HG03378 (cell line): ENCODE measurements at regions not wholly inside any gene's neighbourhood (a gene's known extent, or its start where the extent isn't known, plus 50 kb on each side); places are given as distances from the start of the nearest gene placed in this dataset.
"Not testable (repeated sequence)": the region's sequence is repeated elsewhere in the genome, so short reads cannot be mapped to it uniquely, and the experiment has no call there.

Source experiments
- ATAC-seq: cut with Tn5 transposase; IDR thresholded peaks from one replicate; pipeline ENCODE4 v1.9.1; 2021; ENCODE audit warnings: mild to moderate bottlenecking, moderate library complexity; ENCODE audit not compliant: unreplicated experiment

DNA sequence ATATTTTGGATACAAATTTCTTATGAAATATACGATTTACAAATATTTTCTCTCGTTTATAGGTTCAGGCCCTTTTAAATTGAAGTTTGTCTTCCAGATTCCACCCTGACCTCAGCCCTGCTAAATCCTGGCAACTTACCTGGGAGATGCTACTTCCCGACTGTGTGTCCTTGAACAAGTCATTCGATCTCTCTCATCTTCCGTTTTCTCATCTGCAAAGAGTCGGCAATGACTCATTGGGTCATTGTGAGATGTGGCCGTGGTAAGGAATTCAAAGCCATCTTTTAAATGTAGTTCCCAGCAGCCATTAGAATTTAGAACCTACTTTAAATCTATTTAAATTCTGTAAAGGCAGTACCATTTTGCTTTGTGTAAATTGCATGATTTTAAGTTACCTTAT lies 72.5 kb downstream of the LHX2 start:
- no peak for ATAC-seq

DNA sequence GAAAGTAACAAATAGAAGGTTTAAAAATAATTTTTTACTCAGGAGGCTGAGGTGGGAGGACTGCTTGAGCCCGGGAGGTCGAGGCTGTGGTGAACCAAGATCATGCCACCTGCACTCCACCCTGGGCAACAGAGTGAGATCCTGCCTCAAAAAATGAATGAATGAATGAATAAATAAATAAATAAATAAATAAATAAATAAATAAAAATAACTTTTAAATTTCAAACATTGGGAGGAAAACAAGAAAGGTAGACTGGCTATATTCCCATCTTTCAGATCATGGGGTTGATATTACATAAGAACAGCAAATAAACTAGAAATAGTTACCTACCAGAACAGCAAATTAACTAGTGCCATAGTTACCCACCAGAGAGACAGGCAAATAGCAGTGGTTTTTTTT lies 75.7 kb downstream of the LHX2 start:
- no peak for ATAC-seq

DNA sequence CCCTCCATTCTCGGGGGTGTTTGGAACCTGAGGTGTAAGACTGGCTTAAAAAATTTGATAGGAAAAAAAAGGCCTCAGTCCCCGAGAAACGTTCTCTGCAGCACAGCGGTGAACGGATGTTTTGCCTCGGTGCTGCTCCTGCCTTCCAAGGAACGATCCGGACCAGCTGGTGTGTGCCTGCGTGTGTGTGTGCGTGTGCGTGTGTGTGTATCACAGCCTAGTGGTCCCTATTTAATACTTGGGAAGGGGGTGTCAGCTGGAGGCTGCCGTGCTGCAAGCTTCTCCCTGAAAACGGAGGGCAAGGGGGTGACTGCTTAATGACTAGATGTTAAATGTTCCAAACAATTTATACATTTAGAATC lies 76.9 kb downstream of the LHX2 start:
- no peak for ATAC-seq

DNA sequence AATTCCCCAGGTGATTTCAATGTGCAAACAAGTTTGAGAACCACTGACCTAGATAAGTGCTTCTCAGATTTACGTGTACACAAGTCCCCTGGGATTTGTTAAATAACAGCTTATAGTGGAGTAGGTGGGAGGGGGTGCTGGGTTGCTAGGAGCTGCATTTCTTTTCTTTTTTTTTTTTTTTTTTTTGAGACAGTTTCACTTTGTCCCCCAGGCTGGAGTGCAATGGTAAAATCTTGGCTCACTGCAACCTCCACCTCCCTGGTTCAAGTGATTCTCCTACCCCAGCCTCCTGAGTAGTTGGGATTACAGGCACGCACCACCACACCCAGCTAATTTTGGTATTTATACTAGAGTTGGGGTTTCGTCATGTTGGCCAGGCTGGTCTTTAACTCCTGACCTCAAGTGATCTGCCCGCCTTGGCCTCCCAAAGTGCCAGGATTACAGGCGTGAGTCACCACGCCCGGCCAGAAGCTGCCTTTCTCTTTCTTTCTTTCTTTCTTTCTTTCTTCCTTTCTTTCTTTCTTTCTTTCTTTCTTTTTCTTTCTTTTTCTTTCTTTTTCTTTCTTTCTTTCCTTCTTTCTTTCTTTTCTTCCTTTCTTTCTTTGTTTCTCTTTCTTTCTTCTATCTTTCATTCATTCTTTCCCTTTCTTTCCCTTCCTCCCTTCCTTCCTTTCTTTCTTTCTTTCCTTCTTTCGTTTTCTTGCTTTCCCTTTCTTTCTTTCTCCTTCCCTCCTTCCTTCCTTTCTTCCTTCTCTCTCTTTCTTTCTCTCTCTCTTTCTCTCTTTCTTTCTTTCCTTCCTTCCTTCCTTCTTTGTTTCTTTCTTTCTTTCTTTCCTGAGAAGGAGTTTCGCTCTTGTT lies 78.3 kb downstream of the LHX2 start:
- ATAC-seq: not testable (repeated sequence)

DNA sequence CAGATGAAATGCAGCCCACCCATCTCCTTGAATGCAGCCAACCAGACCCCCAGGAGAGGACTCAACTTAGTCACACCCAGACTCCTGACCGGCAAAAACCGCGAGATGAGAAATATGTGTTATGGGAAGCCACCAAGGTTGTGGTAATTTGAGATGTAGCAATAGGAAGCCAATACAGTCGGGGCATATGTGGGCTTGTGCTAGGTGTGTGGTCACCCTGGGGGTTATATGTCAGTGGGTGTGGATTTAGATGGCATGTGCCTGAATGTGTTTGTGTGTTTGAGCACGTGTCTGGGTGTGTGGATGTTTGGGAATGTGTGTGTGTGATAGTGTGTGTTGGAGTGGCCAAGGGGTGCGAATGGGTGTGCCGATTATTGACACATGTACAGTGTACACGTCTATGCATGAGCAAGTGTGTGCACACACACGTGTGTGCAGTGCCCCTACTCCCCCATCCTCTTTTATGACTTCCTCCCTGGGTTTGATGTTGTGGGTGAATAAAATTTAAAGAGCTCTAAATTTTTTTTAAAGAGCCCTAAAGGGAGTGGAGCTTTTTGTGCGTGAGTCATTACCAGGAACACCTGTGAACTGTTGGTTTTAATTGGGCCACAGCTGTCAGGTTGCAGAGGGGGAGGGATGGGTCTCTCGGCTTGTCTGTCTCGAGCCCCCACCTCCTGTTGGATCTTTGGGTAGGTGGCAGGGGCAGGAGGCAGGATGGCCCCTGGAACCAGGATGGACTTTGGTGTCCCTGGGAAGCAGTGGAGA lies 86.8 kb downstream of the LHX2 start:
- no peak for ATAC-seq

DNA sequence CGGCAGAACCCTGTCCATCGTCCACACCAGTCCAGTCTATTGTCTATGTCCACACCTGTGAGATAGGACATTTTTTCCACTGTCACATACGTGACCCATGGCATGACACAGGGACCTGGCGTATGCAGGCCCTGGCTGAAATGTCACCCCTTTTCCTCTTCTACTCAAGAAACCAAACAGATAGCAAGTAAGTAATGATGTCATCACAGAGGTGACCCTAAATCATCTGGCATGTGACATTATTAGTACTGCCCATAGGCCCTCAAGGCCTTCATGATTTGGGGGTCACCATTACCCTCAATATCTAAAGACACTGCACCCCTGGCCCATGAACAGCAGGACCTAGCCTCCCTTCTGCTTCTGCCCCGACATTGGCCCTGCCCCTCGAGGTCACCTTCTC lies 88.3 kb downstream of the LHX2 start:
- no peak for ATAC-seq

DNA sequence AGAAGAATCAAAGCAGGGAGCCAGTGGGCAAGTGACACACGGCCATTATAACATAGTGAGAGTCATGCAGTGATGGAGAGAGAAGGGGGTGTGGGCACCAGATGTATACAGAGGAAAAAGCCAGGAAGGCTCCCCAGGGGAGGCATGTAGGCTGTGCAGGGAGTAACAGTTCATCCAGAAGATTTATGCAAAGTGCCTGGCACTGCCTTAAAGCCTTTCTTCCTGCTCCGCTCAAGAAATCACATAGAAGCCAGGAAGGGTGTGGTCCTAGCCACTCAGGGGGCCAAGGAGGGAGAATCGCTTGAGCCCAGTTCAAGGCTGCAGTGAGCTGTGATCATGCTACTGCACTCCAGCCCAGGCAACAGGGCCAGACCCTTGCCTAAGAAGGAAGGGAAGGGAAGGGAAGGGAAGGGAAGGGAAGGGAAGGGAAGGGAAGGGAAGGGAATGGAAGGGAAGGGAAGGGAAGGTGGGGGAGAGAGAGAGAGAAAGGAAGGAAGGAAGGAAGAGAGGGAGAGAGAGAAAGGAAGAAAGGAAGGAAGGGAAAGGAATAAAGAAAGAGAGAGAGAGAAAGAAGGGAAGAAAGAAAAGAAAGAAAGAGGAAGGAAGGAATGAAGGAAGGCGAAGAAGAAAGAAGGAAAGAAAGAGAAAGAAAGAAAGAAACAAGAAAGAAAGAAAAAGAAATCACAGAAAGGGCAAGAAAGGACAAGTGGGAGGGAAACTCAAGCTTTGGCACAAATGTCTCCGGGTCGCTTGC lies 89.8 kb downstream of the LHX2 start:
- ATAC-seq: no peak

DNA sequence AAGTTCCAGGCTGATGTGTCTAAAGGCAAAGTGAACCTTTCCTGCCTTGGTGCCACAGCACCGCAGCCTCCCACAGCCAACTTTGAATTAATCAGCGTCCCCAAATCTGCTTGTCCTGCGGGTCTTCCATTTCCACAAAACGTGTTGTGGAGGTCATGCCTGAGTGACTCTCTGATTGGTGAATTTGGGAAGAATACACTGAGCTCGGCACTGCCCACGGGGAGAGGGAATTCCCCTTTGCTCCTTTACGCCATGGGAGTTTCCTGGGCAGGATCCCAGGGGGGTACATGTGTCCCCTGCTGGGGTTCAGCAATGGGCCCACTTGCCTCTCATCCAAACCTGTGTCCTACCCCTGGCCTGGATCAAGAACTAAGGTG lies 90.4 kb downstream of the LHX2 start:
- no peak for ATAC-seq

DNA sequence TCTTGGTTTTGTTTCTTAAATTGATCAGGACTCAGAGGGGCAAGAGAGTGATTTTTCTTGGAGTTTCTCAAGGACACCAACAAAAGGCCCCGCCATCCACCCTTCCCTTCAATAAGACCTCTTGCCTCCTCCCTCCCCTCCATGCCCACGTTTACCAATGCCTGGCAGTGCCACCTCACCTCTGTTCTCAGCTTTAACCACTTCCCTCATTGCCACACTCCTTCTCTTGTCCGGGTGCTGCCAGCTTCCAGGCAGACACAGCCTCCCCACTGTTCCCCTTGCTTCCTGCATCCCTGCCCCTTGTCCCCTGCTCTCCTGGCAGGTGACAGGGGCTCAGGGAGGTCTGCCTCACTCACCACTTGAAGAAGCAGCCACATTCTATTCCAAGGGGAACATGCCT lies 90.8 kb downstream of the LHX2 start:
- no peak for ATAC-seq

DNA sequence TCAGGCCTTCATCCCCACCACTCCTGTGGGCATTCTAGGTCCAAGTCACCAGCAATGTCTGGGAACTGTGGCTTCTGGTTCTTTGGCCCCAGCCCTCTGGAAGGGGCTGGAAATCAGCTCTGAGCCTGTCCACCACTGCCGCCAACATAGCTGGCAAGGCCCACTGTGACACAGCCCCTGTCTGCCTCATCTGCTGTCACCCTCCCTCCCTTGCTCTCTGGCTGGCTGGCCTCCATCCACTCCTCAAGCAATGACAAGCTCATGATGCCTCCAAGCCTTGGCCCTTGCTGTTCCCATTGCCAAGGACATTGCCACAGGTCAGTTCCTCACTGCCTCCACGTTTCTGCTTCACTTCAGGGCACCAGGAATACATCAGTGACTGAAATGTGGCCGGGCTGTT lies 93.7 kb downstream of the LHX2 start:
- ATAC-seq: no peak

DNA sequence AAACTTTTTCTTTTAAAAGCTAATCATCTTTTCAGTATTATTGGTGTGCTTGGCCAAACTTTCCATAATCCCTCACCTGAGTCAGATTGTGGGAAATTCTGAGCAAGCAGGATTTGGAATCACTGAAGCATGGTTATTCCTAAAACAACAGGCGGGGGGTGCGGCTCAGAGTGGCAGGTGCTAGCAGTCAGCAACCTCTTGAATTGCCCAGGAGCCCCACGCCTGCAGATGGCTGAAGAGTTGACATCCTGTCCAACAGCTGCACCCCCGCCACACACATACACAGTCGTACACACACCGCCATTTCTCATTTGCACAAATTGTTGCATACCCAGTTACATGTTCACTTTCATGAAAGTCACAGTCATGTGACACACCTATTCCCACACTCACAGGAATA lies 96.6 kb downstream of the LHX2 start:
- ATAC-seq: no peak

DNA sequence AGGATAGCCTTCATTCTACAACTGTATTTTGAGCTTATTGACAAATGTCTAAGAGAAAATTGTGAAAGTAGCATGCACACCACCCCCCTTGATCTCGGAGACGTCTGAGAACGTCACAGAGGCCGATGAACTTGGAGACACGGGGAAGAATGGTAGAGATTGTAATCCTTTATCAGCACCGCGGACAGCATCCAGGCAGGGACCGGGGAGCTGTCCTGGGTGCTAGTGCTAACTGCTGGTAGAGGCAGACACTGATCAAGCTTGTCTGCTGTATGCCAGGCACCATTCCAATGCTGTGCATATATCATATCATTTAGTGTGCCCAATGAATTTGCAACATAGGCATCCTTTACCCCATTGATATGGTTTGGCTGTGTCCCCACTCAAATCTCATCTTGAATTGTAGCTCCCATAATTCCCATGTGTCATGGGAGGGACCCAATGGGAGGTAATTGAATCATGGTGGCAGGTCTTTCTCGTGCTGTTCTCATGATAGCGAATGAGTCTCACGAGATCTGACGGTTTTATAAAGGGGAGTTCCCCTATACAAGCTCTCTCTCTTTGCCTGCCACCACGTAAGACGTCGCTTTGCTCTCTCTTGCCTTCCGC lies 98.8 kb downstream of the LHX2 start:
- no peak for ATAC-seq

DNA sequence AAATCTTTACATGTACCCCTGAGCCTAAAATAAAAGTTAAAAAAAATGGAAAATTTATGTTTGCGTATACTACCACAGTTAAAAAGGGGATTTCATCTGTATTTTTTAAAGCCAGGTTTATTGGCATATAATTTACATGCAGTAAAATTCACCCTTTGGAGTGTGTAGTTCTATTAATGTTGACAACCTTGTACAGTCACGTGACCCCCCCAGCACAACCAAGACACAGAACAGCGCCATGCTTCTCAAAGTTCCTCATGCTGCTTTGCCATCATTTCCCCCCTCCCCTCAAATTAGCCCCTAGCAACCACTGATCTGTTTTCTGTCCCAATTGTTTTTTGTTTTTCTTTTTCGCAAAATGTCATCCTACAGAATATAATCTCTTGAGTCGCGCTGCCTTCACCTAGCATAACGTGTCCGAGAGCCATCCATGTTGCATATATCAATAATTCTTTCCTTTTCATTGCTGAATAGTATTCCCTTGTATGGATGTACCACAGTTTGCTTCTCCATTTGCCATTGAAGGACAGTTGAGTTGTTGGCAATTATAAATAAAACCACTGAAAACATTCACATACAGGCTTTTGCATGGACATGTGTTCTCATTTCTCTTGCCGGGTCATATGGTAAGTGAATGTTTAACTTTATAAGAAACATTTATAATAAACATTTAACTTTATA lies 105.3 kb downstream of the LHX2 start:
- ATAC-seq: no peak

DNA sequence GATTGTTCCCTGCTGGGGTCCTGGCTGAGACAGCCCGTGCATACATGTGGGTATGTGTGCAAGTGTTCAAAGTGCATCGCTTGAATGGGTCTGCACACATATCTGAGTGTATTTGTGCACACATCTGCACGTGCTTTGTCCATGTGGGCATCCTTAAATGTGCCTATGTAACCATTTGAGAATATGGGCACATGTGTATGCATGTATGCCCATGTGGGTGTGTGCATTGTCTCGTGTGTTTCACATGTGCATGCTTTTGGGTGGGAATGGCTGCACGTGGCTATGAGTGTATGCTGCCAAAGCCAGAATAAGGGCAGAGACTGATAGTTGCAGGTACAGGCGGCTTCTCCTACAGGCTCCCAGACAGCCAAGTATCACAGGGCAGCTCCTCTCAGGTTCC lies 107.3 kb downstream of the LHX2 start:
- no peak for ATAC-seq

DNA sequence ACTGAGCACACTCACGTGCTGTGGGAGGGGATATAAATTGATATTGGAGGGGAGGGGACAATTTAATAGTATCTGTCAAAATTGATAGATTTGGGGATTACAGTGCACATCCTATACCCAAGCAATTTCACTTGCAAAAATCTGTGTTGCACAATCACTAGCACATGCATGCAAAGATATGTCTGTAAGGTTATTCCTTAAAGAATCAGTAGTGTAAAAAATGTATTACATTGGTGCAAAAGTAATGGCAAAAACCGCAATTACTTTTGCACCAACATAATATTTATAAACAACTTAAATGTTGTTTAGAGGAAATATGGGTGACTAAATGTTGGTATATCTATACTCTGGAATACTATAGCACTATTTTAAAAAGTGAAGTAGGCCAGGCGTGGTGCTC lies 108.7 kb downstream of the LHX2 start:
- ATAC-seq: no peak

DNA sequence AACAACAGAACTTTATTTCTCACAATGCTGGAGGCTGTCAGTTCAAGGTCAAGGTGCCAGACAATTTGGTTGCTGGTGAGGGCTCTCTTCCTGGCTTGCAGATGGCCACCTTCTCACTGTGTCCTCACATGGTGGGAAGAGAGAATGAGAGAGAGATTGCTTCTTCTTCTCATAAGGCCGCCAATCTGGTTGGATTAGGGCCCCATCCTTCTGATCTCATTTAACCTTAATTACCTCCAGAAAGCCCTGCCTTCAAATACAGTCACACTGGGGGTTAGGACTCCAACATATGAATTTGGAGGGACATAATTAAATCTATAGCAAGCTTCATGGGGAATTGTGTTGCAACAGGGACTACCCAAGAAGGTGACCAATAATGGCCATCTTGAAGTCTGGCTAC lies 110.2 kb downstream of the LHX2 start:
- no peak for ATAC-seq

DNA sequence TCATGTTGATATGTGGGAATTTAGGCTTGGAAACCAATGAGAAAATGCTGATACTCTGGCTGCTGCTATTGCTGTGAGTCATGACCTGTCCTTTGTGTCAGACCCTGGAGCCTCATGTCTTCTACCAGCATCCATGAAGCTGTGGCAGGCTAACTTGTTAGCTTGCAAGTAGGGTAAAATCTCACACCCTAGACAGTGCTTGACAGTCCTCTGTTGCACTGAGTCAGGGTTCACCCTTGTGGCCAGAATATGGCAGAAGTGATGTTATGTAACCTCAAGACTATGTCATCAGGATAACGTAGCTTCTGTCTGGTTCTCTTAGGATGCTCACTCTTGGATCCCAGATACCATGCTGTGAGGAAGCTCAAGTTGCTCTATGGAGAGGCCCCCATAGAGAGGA lies 110.8 kb downstream of the LHX2 start:
- no peak for ATAC-seq

DNA sequence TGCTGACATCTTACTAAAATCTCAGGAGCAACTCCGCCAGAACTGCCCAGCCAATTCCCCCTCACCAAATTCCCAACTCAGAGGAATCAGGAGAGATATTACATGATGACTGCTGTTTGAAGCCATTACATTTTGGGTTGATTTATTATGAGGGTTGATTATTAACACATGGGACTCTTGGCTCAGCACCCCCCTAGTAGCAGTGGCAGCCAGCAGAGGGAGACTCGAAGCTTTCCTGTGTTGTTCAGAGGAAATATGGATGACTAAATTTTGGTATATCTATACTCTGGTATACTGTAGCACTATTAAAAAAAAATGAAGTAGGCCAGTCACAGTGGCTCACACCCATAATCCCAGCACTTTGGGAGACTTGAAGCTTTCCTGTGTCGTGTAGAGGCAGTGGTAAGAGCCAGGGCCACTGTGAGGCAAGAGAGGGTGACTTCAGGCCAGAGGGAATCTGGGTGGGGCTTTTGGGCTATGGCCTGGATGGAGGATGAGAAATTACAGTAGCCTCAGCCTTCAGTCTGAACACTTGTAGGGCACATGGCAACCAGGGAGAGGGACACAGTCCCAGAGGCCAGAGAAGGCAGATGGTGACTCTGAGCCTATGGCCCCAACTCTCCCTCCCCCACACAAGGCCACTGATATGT lies 111.4 kb downstream of the LHX2 start:
- no peak for ATAC-seq

DNA sequence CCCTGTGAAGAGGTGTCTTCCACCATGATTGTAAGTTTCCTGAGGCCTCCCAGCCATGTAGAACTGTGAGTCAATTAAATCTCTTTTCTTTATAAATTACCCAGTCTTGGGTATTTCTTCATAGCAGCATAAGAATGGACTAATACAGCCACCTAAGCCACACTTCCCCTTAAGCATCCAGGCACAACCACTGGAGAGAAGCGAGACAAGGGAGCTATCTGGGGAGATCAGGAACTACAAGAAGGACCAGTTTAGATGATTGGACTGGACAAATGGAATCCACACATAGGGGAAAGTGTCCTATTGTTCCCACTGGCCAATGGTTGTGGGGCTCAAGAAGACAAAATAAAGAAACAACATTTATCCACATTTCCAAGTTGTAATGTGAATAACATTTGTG lies 112.1 kb downstream of the LHX2 start:
- ATAC-seq: not testable (repeated sequence)
